Activated CD8-positive, alpha-beta memory T cell treated with anti-CD3 and anti-CD28 coated beads for 36 hours (primary cell): ENCODE measurements at regions not wholly inside any gene's neighbourhood (a gene's known extent, or its start where the extent isn't known, plus 50 kb on each side); places are given as distances from the start of the nearest gene placed in this dataset.
"Not testable (repeated sequence)": the region's sequence is repeated elsewhere in the genome, so short reads cannot be mapped to it uniquely, and the experiment has no call there.

ENCODE experiments used
- CTCF ChIA-PET: fragments of 350-600 bp; sonication (Branson Sonifier 250); formaldehyde crosslinking; loops from one replicate; lab custom pipeline; 2021; ENCODE audit warnings: antibody characterized with exemption; lab: Charles Lee
- POLR2A ChIA-PET: fragments of 350-600 bp; sonication (Branson Sonifier 250); formaldehyde crosslinking; loops from one replicate; lab custom pipeline; 2021; ENCODE audit warnings: antibody characterized with exemption; lab: Charles Lee

- POLR2A ChIA-PET, CTCF ChIA-PET: not testable (repeated sequence)
Observed at GRCh38 chr6:863127-863526, 170.2 kb upstream of the EXOC2 start.

GRCh38 chr6:859936-860335 is 167.0 kb upstream of the EXOC2 start:
- CTCF ChIA-PET, result no interaction called here

GRCh38 chr6:854406-855118 is 161.6 kb upstream of the EXOC2 start:
- POLR2A ChIA-PET, result no interaction called here

More at GRCh38 chr6:859936-860335, 167.0 kb upstream of the EXOC2 start:
- POLR2A ChIA-PET, result no interaction called here

GRCh38 chr6:852216-852615 is 159.3 kb upstream of the EXOC2 start:
- CTCF ChIA-PET, POLR2A ChIA-PET: not testable (repeated sequence)

More at GRCh38 chr6:854406-855118, 161.6 kb upstream of the EXOC2 start:
- CTCF ChIA-PET, result no interaction called here

GRCh38 chr6:849075-849506 is 156.2 kb upstream of the EXOC2 start:
- ChIA-PET POLR2A (no interaction called here), CTCF (no interaction called here)

- ChIA-PET POLR2A (no interaction called here), CTCF (no interaction called here)
Observed at GRCh38 chr6:845566-845965, 152.6 kb upstream of the EXOC2 start.

GRCh38 chr6:845101-845500 is 152.2 kb upstream of the EXOC2 start:
- ChIA-PET POLR2A (no interaction called here), CTCF (no interaction called here)

GRCh38 chr6:842141-842540 is 149.2 kb upstream of the EXOC2 start:
- ChIA-PET CTCF (no interaction called here), POLR2A (no interaction called here)

GRCh38 chr6:841569-841968 is 148.6 kb upstream of the EXOC2 start:
- ChIA-PET POLR2A (no interaction called here), CTCF (no interaction called here)

- ChIA-PET POLR2A (no interaction called here), CTCF (no interaction called here)
Observed at GRCh38 chr6:839201-839600, 146.3 kb upstream of the EXOC2 start.

GRCh38 chr6:837380-837779 is 144.4 kb upstream of the EXOC2 start:
- POLR2A ChIA-PET, result no interaction called here

GRCh38 chr6:836276-836853 is 143.4 kb upstream of the EXOC2 start:
- CTCF ChIA-PET, result no interaction called here
- POLR2A ChIA-PET, result no interaction called here

More at GRCh38 chr6:837380-837779, 144.4 kb upstream of the EXOC2 start:
- CTCF ChIA-PET, result no interaction called here

- CTCF ChIA-PET, result no interaction called here
- POLR2A ChIA-PET, result no interaction called here
Observed at GRCh38 chr6:835476-836160, 142.7 kb upstream of the EXOC2 start.

GRCh38 chr6:834866-835265 is 141.9 kb upstream of the EXOC2 start:
- ChIA-PET POLR2A (no interaction called here), CTCF (no interaction called here)

- POLR2A ChIA-PET, result no interaction called here
- CTCF ChIA-PET, result no interaction called here
Observed at GRCh38 chr6:834190-834589, 141.3 kb upstream of the EXOC2 start.

GRCh38 chr6:832804-833203 is 139.9 kb upstream of the EXOC2 start:
- CTCF ChIA-PET, result not testable (repeated sequence)

GRCh38 chr6:830667-831327 is 137.9 kb upstream of the EXOC2 start:
- ChIA-PET POLR2A (no interaction called here), CTCF (no interaction called here)

More at GRCh38 chr6:832804-833203, 139.9 kb upstream of the EXOC2 start:
- POLR2A ChIA-PET, result not testable (repeated sequence)

- CTCF ChIA-PET, result no interaction called here
- POLR2A ChIA-PET, result no interaction called here
Observed at GRCh38 chr6:829656-830055, 136.7 kb upstream of the EXOC2 start.

GRCh38 chr6:827431-827830 is 134.5 kb upstream of the EXOC2 start:
- POLR2A ChIA-PET, result no interaction called here
- CTCF ChIA-PET, result no interaction called here

GRCh38 chr6:819122-819521 is 126.2 kb upstream of the EXOC2 start:
- ChIA-PET CTCF (no interaction called here), POLR2A (no interaction called here)
